Brain microvascular endothelial cell (primary cell): ENCODE measurements at regions not wholly inside any gene's neighbourhood (a gene's known extent, or its start where the extent isn't known, plus 50 kb on each side); places are given as distances from the start of the nearest gene placed in this dataset.

ENCODE experiments used
- DNase-seq: peaks from one replicate; pipeline ENCODE4 v3.0.0-alpha.2; 2020
- H3K27ac ChIP-seq: fragments of 250-450 bp; sonication (Bioruptor Pico); 2 replicates; pipeline ENCODE4 v1.5.1; 2020; ENCODE audit warnings: mild to moderate bottlenecking, moderate library complexity
- H3K27me3 ChIP-seq: fragments of 250-450 bp; sonication (Bioruptor Pico); replicated peaks from 2 replicates; pipeline ENCODE4 v1.5.1; 2020; ENCODE audit warnings: mild to moderate bottlenecking
- H3K36me3 ChIP-seq: fragments of 250-450 bp; sonication (Bioruptor Pico); replicated peaks from 2 replicates; pipeline ENCODE4 v1.5.1; 2020; ENCODE audit warnings: mild to moderate bottlenecking
- H3K4me3 ChIP-seq: 2 replicates; pipeline ENCODE4 v1.5.1; 2011; ENCODE audit warnings: low read depth, mild to moderate bottlenecking, control low read depth, low read length, moderate library complexity
- in situ Hi-C: cut with HindIII; loops from 2 replicates; pipeline ENCODE4 v1.10.0; 2017; ENCODE audit warnings: low sequenced_read_pairs, low pct_ligation_motif_present
- TF ChIP-seq, protein P1 (sequence below): IDR thresholded peaks from 2 replicates; pipeline ENCODE4 v1.5.1; 2011; ENCODE audit warnings: low read depth, mild to moderate bottlenecking, moderate library complexity, low read length, control low read depth, inconsistent platforms; ENCODE audit errors: missing control alignments

DNA sequence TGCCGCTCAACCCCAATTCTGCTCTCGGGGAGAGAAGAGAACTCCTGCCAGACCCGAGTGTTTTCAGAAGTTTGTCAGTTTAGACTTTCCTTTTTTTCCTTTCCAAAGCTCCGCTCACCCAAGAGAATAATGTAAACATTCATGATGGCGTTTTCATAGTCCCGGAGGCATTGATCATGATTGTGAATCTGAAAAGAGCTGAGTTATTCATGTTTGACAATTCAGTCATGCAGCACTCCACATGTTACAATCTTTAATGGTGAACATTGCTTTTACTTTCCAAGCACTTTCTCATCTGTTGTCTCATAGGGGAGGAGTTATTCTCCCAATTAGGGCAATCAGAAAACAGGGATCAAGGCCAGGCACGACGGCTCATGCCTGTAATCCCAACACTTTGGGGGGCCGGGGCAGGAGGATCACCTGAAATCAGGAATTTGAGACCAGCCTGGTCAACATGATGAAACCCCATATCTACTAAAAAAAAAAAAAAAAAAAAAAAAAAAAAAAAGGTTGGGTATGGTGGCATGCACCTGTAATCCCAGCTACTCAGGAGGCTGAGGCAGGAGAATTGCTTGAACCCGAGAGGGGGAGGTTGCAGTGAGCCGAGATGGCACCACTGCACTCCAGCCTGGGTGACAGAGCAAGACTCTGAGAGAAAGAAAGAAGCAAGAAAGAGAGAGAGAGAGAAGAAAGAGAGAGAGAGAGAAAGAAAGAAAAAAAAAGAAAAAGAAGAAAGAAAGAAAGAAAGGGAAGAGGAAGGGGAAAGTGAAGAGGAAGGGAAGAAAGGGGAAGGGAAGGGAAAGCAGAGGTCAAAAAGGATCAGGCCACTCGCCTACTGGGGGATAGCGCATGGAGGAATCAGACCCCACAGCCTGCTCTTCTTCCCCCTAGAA is 70.0 kb upstream of the TNRC6C start:
- in situ Hi-C loops, result no loop called here
- peaks cover 26% of the 10 kb centered on the region for H3K27me3 ChIP-seq
- H3K36me3 ChIP-seq, result no peaks in the 10 kb centered on the region
- DNase-seq, result no peak
- TF ChIP-seq, protein P1, sequence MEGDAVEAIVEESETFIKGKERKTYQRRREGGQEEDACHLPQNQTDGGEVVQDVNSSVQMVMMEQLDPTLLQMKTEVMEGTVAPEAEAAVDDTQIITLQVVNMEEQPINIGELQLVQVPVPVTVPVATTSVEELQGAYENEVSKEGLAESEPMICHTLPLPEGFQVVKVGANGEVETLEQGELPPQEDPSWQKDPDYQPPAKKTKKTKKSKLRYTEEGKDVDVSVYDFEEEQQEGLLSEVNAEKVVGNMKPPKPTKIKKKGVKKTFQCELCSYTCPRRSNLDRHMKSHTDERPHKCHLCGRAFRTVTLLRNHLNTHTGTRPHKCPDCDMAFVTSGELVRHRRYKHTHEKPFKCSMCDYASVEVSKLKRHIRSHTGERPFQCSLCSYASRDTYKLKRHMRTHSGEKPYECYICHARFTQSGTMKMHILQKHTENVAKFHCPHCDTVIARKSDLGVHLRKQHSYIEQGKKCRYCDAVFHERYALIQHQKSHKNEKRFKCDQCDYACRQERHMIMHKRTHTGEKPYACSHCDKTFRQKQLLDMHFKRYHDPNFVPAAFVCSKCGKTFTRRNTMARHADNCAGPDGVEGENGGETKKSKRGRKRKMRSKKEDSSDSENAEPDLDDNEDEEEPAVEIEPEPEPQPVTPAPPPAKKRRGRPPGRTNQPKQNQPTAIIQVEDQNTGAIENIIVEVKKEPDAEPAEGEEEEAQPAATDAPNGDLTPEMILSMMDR, result no peak
- no peak overlapping the region for H3K27ac ChIP-seq
- peak overlapping the region; percentile 50 for H3K4me3 ChIP-seq

- Histone ChIP-seq H3K27ac (no peak overlapping the region), H3K4me3 (no peak overlapping the region), H3K36me3 (no peaks in the 10 kb centered on the region), H3K27me3 (peaks cover 26% of the 10 kb centered on the region)
- in situ Hi-C loops, result no loop called here
- TF ChIP-seq, protein P1, result no peak
- no peak for DNase-seq
Observed at GRCh38 chr17:77889135-77889505, 69.4 kb upstream of the TNRC6C start.

DNA sequence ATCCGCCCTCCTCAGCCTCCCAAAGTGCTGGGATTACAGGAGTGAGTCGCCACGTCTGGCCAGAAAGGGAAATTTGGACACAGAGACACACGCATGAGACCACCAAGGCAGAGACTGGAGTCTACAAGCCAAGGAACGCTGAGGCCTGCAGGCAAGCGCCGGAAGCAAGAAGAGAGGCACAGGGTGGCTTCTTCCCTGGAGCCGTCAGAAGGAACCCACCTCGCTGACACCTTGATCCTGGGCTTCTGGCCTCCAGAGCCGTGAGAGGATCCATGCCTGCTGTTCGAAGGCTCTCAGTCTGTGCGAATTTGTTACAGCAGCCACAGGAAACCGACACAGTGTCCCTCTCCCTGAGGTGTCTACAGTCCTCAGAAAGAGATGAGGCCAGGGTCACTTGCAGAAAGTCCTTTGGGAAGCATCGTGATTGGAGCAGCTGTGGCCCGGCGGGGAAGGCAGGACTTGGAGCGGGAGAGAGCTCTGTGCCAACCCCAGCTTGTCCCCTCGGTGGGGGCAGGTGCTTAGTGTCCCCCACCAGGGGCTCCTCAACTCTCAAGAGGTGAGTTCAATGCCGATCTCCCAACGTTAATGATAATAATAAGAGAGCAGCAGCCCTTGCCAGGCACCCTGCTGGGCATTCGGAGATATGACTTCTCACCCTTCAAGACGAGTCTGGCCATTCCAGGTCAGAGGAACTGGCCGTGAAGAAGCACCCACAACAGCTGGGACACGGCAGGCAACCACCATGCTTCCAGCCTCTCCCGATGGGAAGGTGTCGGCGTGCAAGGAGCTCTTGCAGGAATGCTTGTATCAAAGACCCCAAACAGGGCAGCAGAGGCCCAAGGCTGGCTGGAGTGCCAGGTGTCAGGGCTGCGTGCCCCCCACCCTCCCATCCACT is 68.4 kb upstream of the TNRC6C start:
- Histone ChIP-seq H3K4me3 (no peak overlapping the region), H3K36me3 (no peaks in the 10 kb centered on the region), H3K27ac (no peak overlapping the region), H3K27me3 (peaks cover 22% of the 10 kb centered on the region)
- in situ Hi-C loops, result no loop called here
- TF ChIP-seq, protein P1, result no peak
- DNase-seq, result no peak

DNA sequence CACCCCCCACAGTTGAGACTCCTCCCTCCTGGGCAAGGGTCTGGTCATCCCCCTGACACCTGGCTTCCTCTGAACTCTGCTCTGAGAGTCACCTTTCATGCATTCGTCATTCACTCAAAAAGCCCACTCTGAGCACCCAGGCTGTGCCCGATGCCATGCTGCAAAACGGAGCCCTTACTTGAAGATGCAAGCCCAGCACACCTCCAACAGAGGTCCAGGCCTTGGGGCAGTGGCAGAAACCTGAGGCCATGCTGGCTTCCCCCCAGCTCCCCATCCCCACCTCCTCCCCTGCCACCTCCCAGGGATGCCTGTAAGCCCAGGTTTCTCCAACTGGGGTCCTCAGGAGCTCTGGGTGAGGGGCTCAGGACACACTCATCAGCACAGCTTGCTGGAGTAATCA is 67.7 kb upstream of the TNRC6C start:
- Histone ChIP-seq H3K27ac (no peak overlapping the region), H3K36me3 (no peaks in the 10 kb centered on the region), H3K4me3 (no peak overlapping the region), H3K27me3 (peaks cover 22% of the 10 kb centered on the region)
- no peak for DNase-seq
- TF ChIP-seq, protein P1, result no peak
- in situ Hi-C loops, result no loop called here

GRCh38 chr17:77891602-77892001 is 66.9 kb upstream of the TNRC6C start:
- no peak overlapping the region for H3K27ac ChIP-seq
- no peak for DNase-seq
- in situ Hi-C loops, result no loop called here
- TF ChIP-seq, protein P1, result no peak
- no peak overlapping the region for H3K4me3 ChIP-seq
- peaks cover 17% of the 10 kb centered on the region for H3K27me3 ChIP-seq
- H3K36me3 ChIP-seq, result no peaks in the 10 kb centered on the region
